ENCODE measurements at regions not wholly inside any gene's neighbourhood (a gene's known extent, or its start where the extent isn't known, plus 50 kb on each side); places are given as distances from the start of the nearest gene placed in this dataset.
A peak's percentile ranks its signal among the peaks of the same experiment; 100 is the strongest.

DNA sequence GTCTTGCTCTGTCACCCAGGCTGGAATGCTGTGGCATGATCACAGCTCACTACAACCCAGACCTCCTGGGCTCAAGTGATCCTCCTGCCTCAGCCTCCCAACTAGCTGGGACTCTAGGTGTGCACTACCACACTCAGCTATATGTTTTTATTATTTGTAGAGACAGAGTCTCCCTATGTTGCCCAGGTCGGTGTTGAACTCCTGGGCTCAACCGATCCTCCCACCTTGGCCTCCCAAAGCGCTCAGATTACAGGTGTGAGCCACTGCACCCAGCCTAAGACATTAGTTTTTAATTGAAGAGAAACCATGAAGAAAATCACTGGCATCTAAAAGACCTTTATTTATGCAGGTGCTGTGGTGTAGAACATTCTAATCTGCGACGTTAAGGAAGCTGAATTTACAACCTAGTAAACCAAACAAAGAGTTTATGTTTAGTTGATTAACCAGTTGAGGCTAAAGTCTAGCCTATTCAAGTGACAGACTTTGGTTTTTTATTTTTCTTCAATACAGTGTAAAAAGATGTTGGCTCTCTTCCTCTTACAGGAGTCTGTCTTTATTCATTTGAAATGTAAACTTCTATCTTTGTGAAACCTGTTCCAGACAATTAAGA lies 52.5 kb upstream of the NBL1 start:
- Histone ChIP-seq H3K4me3 (no peak overlapping the region), H3K27ac (no peak overlapping the region), H3K4me1 (replicated peaks in 1 of 2) (peaks cover 8% of the 10 kb centered on the region in 2 donors)
- in situ Hi-C loops (cut with MboI; ENCODE audit: low pct_unique_long_range_greater_than_20kb in 2 of 9, low sequenced_read_pairs in 9 of 9, unreplicated experiment in 9 of 9) = no loop called here
- ATAC-seq (replicated peaks in 6 of 8) = no peak
- WGBS, 10 experiments = 20 to 83% (median 57%) methylated on average over 1 to 5 of the region's 5 CpGs; no CpG with 5 or more reads in 2 of the 10 experiments

DNA sequence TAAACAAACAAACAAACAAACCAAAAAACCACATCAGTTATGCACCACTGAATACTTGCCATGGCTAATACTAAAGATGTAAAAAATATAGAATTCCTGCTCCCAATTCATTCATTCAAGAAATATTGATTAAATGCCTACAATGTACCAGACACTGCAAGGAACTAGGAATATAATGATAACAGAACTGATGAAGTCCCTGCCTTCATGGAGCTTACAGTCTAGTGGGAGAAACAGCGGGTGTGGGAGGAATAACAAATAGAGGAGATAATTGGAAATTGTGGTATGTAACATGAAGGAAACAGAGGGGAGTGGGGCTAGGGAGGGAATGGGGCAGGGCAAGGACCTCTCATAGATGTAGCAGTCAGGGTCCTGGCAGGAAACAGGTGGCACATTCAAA lies 58.6 kb upstream of the NBL1 start:
- no peaks in the 10 kb centered on the region for H3K4me1 ChIP-seq (replicated peaks in 1 of 2)
- in situ Hi-C loops (cut with MboI; ENCODE audit: low pct_unique_long_range_greater_than_20kb in 2 of 9, low sequenced_read_pairs in 9 of 9, unreplicated experiment in 9 of 9) = no loop called here
- no peak for ATAC-seq (replicated peaks in 6 of 8)
- 57 to 100% (median 85%) methylated on average over 1 of the region's 1 CpG; no CpG with 5 or more reads in 4 of the 10 experiments for WGBS, 10 experiments
- no peak overlapping the region for H3K4me3 ChIP-seq
- H3K27ac ChIP-seq = no peak overlapping the region

DNA sequence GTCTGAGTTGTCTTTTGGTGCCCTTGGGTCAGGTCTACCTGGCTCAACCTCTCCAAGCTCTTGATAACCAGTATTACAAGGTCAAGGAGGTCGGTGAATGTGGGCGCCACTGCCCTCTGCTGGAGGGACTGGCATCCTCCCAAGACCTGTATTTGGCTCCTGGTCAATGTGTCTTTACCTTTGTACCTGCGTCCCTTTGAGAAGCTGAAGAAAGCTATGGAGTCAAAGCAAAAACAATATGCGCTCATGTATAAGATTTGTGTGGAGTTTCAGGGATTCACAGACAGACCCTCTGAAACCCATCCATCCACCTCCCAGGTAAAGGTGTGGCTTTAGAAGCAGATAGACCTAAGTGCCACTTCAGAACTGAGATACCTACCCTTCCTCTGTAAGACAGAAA lies 61.8 kb upstream of the NBL1 start:
- in situ Hi-C loops (cut with MboI; ENCODE audit: low pct_unique_long_range_greater_than_20kb in 2 of 9, low sequenced_read_pairs in 9 of 9, unreplicated experiment in 9 of 9) = no loop called here
- peak in 3 of 8 experiments; percentile 38 to 59 (median 50) for ATAC-seq (replicated peaks in 6 of 8)
- WGBS, 10 experiments = 18 to 44% (median 22%) methylated on average over 3 to 4 of the region's 4 CpGs; no CpG with 5 or more reads in 3 of the 10 experiments
- H3K4me1 ChIP-seq (replicated peaks in 1 of 2) = no peaks in the 10 kb centered on the region
- H3K27ac ChIP-seq = no peak overlapping the region
- H3K4me3 ChIP-seq = no peak overlapping the region

DNA sequence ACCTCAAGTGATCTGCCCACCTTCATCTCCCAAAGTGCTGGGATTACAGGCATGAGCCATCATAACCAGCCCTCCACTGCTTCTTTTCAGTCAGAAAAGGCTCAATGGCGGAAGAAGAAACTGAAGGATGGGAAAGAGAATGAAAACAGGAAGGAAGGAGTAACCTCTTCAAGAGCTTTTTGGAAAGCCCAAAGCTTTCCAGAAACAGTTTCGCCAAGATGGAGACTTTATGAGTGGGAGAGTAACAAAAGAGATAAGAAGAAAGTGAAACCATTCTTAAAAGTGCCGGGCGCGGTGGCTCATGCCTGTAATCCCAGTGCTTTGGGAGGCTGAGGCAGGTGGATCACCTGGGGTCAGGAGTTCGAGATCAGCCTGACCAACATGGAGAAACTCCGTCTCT lies 62.7 kb upstream of the NBL1 start:
- in situ Hi-C loops (cut with MboI; ENCODE audit: low pct_unique_long_range_greater_than_20kb in 2 of 9, low sequenced_read_pairs in 9 of 9, unreplicated experiment in 9 of 9) = no loop called here
- ATAC-seq (replicated peaks in 6 of 8) = no peak
- Histone ChIP-seq H3K4me3 (no peak overlapping the region), H3K4me1 (replicated peaks in 1 of 2) (no peaks in the 10 kb centered on the region), H3K27ac (no peak overlapping the region)
- 67 to 100% (median 88%) methylated on average over 2 to 7 of the region's 7 CpGs for WGBS, 10 experiments

DNA sequence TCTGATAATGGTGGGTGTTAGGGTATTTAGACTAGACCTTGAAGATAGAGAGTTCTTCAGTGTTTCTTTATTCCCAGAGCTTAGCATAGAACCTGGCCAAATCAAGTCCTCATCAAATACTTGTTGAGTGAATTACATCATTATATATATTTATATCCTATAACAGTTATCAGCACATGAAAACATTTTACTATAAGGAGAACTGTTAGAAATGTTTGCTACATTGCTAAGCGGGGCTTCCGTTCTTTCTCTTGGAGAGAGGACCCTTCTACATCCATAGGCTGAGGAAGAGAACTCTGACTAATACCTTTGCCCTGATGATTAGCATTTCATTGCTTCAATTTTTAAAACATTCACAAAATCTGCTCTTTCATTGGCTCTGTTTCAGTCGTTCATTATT lies 66.5 kb upstream of the NBL1 start:
- WGBS, 10 experiments = 28 to 79% (median 63%) methylated on average over 3 of the region's 3 CpGs; no CpG with 5 or more reads in 3 of the 10 experiments
- in situ Hi-C loops (cut with MboI; ENCODE audit: low pct_unique_long_range_greater_than_20kb in 2 of 9, low sequenced_read_pairs in 9 of 9, unreplicated experiment in 9 of 9) = no loop called here
- ATAC-seq (replicated peaks in 6 of 8) = no peak
- Histone ChIP-seq H3K27ac (no peak overlapping the region), H3K4me3 (no peak overlapping the region), H3K4me1 (replicated peaks in 1 of 2) (no peaks in the 10 kb centered on the region)

DNA sequence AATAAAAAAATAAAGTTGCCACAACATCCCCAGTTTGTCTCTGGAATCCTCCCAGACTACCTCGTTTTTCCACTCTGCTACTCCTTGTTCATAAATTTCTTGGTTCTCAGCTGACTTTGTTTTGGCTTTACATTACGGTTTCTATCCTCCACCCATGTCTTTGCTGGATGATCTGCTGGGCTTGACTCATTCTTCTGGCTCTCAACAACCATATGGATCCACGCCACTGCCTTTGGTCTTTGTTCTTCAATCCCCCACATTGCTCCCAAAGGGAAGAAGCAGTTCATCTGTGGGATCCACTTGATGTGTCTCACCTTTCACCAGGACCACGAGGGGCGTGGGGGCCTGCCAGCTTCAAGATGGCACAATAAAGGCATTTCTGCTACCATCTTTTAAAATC lies 67.1 kb upstream of the NBL1 start:
- H3K27ac ChIP-seq = no peak overlapping the region
- in situ Hi-C loops (cut with MboI; ENCODE audit: low pct_unique_long_range_greater_than_20kb in 2 of 9, low sequenced_read_pairs in 9 of 9, unreplicated experiment in 9 of 9) = no loop called here
- peak in 2 of 8 experiments; percentile 41 to 84 for ATAC-seq (replicated peaks in 6 of 8)
- H3K4me3 ChIP-seq = no peak overlapping the region
- 0 to 90% (median 46%) methylated on average over 1 to 5 of the region's 5 CpGs; no CpG with 5 or more reads in 1 of the 10 experiments for WGBS, 10 experiments
- no peaks in the 10 kb centered on the region for H3K4me1 ChIP-seq (replicated peaks in 1 of 2)

DNA sequence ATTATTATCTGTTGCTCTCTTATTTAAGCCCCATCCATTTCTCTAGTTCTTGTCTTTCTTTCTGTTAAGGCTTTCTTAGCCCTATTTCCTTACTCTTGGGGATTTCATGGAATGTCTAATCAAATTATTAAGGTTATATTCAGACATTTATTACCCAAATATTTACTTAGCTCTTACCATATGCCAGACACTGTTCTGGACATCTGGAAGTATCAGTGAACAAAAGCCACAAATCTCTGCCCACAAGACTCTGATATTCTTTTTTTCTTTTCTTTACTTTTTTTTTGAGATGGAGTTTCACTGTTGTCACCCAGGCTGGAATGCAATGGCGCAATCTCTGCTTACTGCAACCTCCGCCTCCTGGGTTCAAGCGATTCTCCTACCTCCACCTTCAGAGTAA lies 74.3 kb upstream of the NBL1 start:
- ATAC-seq (replicated peaks in 6 of 8) = no peak
- H3K27ac ChIP-seq = no peak overlapping the region
- H3K4me1 ChIP-seq (replicated peaks in 1 of 2) = no peaks in the 10 kb centered on the region
- H3K4me3 ChIP-seq = no peak overlapping the region
- WGBS, 10 experiments = 53 to 100% (median 93%) methylated on average over 1 to 3 of the region's 3 CpGs; no CpG with 5 or more reads in 1 of the 10 experiments
- in situ Hi-C loops (cut with MboI; ENCODE audit: low pct_unique_long_range_greater_than_20kb in 2 of 9, low sequenced_read_pairs in 9 of 9, unreplicated experiment in 9 of 9) = no loop called here

DNA sequence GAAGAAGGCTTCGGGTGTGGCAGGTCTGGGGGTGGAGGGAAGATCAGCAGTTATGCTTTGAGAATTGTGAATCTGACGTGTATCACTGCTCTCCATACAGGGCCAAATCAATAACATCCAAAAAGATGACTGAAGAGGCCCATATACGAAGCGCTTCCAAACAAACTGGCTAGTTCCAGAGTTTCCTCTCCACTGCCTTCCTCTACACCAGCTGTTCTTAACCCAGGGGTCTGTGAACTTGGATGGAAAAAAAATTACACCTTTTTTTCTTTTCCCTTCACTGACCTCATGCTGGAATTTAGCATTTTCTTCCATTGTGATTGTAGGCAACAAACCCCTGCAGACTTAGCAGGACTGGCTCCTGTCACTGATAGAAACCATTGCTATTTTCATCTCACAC lies 77.1 kb upstream of the NBL1 start:
- ATAC-seq (replicated peaks in 6 of 8) = no peak
- Histone ChIP-seq H3K4me1 (replicated peaks in 1 of 2) (no peaks in the 10 kb centered on the region), H3K27ac (no peak overlapping the region), H3K4me3 (no peak overlapping the region)
- WGBS, 10 experiments = 40 to 100% (median 85%) methylated on average over 1 to 4 of the region's 4 CpGs
- in situ Hi-C loops (cut with MboI; ENCODE audit: low pct_unique_long_range_greater_than_20kb in 2 of 9, low sequenced_read_pairs in 9 of 9, unreplicated experiment in 9 of 9) = no loop called here

DNA sequence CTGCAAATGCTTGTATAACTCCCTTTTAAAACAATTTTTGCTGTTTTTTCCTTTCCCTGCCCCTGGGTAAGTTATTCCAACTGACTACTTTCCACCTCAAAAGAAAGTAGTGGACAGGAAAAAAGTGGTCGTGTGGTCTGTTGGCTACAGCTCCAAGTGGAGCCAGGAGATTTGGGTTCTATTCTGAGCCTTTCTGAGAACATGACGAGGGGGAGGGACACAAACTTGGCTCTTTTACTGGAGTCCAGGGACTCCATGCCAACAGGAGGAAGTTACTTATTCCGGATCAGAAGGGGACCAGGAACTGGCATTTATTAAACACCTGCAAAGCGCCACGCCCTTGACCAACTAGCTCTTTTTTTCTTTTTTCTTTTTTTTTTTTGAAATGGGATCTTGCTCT lies 79.0 kb upstream of the CAPZB start:
- H3K4me1 ChIP-seq (replicated peaks in 1 of 2) = no peaks in the 10 kb centered on the region
- in situ Hi-C loops (cut with MboI; ENCODE audit: low pct_unique_long_range_greater_than_20kb in 2 of 9, low sequenced_read_pairs in 9 of 9, unreplicated experiment in 9 of 9) = no loop called here
- no peak overlapping the region for H3K27ac ChIP-seq
- 50 to 95% (median 78%) methylated on average over 3 to 5 of the region's 5 CpGs; no CpG with 5 or more reads in 1 of the 10 experiments for whole genome bisulfite sequencing, 10 experiments
- ATAC-seq (replicated peaks in 6 of 8) = no peak
- no peak overlapping the region for H3K4me3 ChIP-seq

DNA sequence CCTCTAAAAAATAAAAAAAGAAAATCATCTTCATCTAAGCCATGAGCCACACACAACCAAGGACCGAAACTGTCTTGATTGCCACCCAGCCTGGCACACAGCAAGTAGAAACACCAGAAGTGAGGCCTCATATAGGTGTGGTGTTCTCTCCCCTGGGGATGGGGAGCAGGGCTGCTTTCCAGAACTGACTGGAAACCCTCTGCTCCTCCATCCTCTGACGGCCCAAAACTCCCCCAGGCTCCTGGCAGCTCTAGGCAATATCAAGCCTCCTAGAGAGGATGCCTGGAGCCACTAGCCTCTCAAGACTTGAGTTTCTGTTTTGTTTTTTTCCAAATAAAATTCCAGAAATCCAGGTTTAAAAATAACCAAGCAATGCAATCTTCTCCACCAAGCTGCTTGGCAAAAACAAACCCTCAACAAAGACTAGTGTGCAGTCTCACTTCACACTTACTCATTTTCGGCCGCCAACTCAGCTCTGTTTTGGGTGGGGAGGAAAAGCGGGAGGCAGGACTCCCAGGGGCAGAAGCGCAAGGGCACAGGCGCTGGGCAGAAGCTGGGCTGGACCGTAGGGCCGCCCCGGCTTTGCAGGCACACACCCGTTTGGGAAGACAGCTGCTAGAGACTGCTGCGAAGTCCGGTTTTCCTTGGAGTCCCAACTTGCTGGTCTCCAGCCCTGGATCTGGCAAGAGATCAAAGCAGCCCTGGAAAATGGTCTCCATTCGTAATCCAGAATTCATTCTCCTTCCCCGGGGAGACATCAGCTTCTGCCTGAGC lies 78.2 kb upstream of the CAPZB start:
- peak in 3 of 8 experiments; percentile 72 to 97 (median 95) for ATAC-seq (replicated peaks in 6 of 8)
- no peak overlapping the region for H3K27ac ChIP-seq
- 0 to 81% (median 60%) methylated on average over 1 to 11 of the region's 15 CpGs; no CpG with 5 or more reads in 1 of the 10 experiments for WGBS, 10 experiments
- in situ Hi-C loops (cut with MboI; ENCODE audit: low pct_unique_long_range_greater_than_20kb in 2 of 9, low sequenced_read_pairs in 9 of 9, unreplicated experiment in 9 of 9) = no loop called here
- no peaks in the 10 kb centered on the region for H3K4me1 ChIP-seq (replicated peaks in 1 of 2)
- no peak overlapping the region for H3K4me3 ChIP-seq

DNA sequence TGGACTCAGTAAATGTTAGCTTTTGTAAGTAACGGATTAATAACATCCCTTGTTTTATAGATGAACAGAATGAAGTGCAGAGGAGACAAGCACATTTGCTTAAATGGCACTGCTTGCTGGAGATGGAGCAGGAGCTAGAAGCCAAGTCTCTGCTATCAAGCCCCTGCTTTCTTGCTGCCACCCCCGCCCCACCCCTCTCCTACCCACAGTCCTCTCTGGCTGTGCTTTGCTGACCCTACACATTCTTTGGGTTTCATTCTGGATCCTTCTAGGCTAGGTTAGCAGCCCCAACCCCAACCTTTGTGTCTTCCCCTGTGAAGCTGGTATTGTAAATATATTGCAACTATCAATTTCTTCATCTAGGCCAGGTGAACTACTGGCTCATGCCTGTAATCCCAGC lies 77.5 kb upstream of the CAPZB start:
- Histone ChIP-seq H3K4me3 (no peak overlapping the region), H3K27ac (no peak overlapping the region), H3K4me1 (replicated peaks in 1 of 2) (no peaks in the 10 kb centered on the region)
- ATAC-seq (replicated peaks in 6 of 8) = no peak
- 13 to 100% (median 80%) methylated on average over 1 to 2 of the region's 2 CpGs; no CpG with 5 or more reads in 3 of the 10 experiments for WGBS, 10 experiments
- in situ Hi-C loops (cut with MboI; ENCODE audit: low pct_unique_long_range_greater_than_20kb in 2 of 9, low sequenced_read_pairs in 9 of 9, unreplicated experiment in 9 of 9) = no loop called here

DNA sequence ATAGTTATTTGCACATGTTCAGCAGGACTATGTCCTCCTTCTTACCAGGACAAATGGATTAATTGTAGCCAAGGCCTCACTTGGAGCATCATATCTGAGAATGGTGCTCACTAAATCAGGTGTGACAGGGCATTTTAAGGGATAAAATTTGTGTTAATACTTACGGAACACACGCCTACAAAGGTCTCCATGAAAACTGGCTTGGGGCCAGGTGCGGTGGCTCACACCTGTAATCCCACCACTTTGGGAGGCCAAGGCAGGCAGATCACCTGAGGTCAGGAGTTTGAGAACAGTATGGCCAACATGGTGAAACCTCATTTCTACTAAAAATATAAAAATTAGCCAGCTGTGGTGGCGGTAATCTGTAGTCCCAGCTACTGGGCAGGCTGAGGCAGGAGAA lies 75.1 kb upstream of the CAPZB start:
- H3K4me3 ChIP-seq = no peak overlapping the region
- WGBS, 10 experiments = 94 to 96% (median 96%) methylated on average over 2 to 4 of the region's 4 CpGs; no CpG with 5 or more reads in 6 of the 10 experiments
- in situ Hi-C loops (cut with MboI; ENCODE audit: low pct_unique_long_range_greater_than_20kb in 2 of 9, low sequenced_read_pairs in 9 of 9, unreplicated experiment in 9 of 9) = no loop called here
- no peak for ATAC-seq (replicated peaks in 6 of 8)
- no peak overlapping the region for H3K27ac ChIP-seq
- H3K4me1 ChIP-seq (replicated peaks in 1 of 2) = no peaks in the 10 kb centered on the region

DNA sequence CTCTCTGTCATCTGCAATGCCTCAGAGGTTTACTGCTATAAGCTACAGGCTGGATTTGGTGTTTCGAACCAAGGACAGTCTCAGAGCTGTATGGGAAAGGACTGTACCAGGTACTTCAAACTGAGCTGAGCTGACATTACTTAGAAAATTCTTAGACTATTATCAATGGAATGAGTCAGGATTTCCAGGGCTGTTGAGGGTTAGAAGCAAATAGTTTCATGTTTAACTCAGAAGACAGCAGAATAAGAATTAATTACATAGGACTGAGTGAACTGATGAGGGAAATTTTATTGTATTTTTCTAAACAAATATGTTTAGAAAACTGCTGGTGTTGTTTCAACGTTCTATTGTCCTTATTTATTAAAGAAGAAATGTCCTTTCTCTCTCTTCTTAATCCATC lies 74.3 kb upstream of the CAPZB start:
- no peak for ATAC-seq (replicated peaks in 6 of 8)
- in situ Hi-C loops (cut with MboI; ENCODE audit: low pct_unique_long_range_greater_than_20kb in 2 of 9, low sequenced_read_pairs in 9 of 9, unreplicated experiment in 9 of 9) = no loop called here
- WGBS, 10 experiments = 0 to 93% (median 57%) methylated on average over 1 to 2 of the region's 2 CpGs; no CpG with 5 or more reads in 2 of the 10 experiments

More for the DNA sequence above, 74.3 kb upstream of the CAPZB start:
- Histone ChIP-seq H3K4me1 (replicated peaks in 1 of 2) (no peaks in the 10 kb centered on the region), H3K27ac (no peak overlapping the region), H3K4me3 (no peak overlapping the region)
